WTC11 (cell line): ENCODE measurements at regions not wholly inside any gene's neighbourhood (a gene's known extent, or its start where the extent isn't known, plus 50 kb on each side); places are given as distances from the start of the nearest gene placed in this dataset.

Experiments used
- CREB1 ChIP-seq: sonication (generic); formaldehyde crosslinking; IDR thresholded peaks from 2 replicates; pipeline ENCODE4 v1.8.0; 2023; ENCODE audit warnings: mild to moderate bottlenecking, missing genetic modification reagents
- E2F1 ChIP-seq: sonication (generic); formaldehyde crosslinking; IDR thresholded peaks from 2 replicates; pipeline ENCODE4 v1.8.0; 2022; ENCODE audit warnings: mild to moderate bottlenecking, missing genetic modification reagents
- E2F5 ChIP-seq: sonication (generic); formaldehyde crosslinking; IDR thresholded peaks from 2 replicates; pipeline ENCODE4 v1.8.1; 2022; ENCODE audit warnings: mild to moderate bottlenecking, moderate library complexity, missing genetic modification reagents
- ELF4 ChIP-seq: sonication (generic); formaldehyde crosslinking; IDR thresholded peaks from 2 replicates; pipeline ENCODE4 v1.8.1; 2022; ENCODE audit warnings: low read depth, mild to moderate bottlenecking, moderate library complexity, missing genetic modification reagents
- ESRRA ChIP-seq: sonication (generic); formaldehyde crosslinking; IDR thresholded peaks from 2 replicates; pipeline ENCODE4 v1.8.1; 2022; ENCODE audit warnings: mild to moderate bottlenecking, missing genetic modification reagents, borderline replicate concordance
- FOXP1 ChIP-seq: sonication (generic); formaldehyde crosslinking; IDR thresholded peaks from 2 replicates; pipeline ENCODE4 v1.8.0; 2022; ENCODE audit warnings: missing genetic modification reagents, mild to moderate bottlenecking, moderate library complexity, borderline replicate concordance
- NFYB ChIP-seq: sonication (generic); formaldehyde crosslinking; conservative IDR thresholded peaks from 2 replicates; pipeline ENCODE4 v1.8.0; 2022; ENCODE audit warnings: low read depth, missing genetic modification reagents
- NR2C2 ChIP-seq: sonication (generic); formaldehyde crosslinking; IDR thresholded peaks from 2 replicates; pipeline ENCODE4 v1.8.0; 2022; ENCODE audit warnings: mild to moderate bottlenecking, missing genetic modification reagents
- TF ChIP-seq, protein P1 (sequence below): fragments of 200-600 bp; IDR thresholded peaks from 2 replicates; pipeline ENCODE4 v1.8.0; 2022; ENCODE audit warnings: antibody characterized with exemption
- TF ChIP-seq, protein P2 (sequence below): sonication (generic); formaldehyde crosslinking; IDR thresholded peaks from 2 replicates; pipeline ENCODE4 v1.8.0; 2023; ENCODE audit warnings: missing genetic modification reagents, mild to moderate bottlenecking, borderline replicate concordance
- TF ChIP-seq, protein P3 (sequence below): sonication (generic); formaldehyde crosslinking; IDR thresholded peaks from 2 replicates; pipeline ENCODE4 v1.8.1; 2023; ENCODE audit warnings: mild to moderate bottlenecking, missing genetic modification reagents, moderate library complexity
- TF ChIP-seq, protein P4 (sequence below): sonication (generic); formaldehyde crosslinking; IDR thresholded peaks from 2 replicates; pipeline ENCODE4 v1.8.1; 2022; ENCODE audit warnings: low read depth, missing genetic modification reagents, borderline replicate concordance

GRCh38 chr12:84726780-84727179 is 185.8 kb downstream of the SLC6A15 start:
- no peak for TF ChIP-seq NFYB (CRISPR knock-in tag)
- TF ChIP-seq CREB1 (CRISPR knock-in tag): no peak
- TF ChIP-seq, protein P1, sequence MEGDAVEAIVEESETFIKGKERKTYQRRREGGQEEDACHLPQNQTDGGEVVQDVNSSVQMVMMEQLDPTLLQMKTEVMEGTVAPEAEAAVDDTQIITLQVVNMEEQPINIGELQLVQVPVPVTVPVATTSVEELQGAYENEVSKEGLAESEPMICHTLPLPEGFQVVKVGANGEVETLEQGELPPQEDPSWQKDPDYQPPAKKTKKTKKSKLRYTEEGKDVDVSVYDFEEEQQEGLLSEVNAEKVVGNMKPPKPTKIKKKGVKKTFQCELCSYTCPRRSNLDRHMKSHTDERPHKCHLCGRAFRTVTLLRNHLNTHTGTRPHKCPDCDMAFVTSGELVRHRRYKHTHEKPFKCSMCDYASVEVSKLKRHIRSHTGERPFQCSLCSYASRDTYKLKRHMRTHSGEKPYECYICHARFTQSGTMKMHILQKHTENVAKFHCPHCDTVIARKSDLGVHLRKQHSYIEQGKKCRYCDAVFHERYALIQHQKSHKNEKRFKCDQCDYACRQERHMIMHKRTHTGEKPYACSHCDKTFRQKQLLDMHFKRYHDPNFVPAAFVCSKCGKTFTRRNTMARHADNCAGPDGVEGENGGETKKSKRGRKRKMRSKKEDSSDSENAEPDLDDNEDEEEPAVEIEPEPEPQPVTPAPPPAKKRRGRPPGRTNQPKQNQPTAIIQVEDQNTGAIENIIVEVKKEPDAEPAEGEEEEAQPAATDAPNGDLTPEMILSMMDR: no peak
- TF ChIP-seq FOXP1 (CRISPR knock-in tag): no peak
- TF ChIP-seq NR2C2: no peak
- no peak for TF ChIP-seq E2F5 (CRISPR knock-in tag)
- TF ChIP-seq ESRRA (CRISPR knock-in tag): no peak
- TF ChIP-seq, protein P2, sequence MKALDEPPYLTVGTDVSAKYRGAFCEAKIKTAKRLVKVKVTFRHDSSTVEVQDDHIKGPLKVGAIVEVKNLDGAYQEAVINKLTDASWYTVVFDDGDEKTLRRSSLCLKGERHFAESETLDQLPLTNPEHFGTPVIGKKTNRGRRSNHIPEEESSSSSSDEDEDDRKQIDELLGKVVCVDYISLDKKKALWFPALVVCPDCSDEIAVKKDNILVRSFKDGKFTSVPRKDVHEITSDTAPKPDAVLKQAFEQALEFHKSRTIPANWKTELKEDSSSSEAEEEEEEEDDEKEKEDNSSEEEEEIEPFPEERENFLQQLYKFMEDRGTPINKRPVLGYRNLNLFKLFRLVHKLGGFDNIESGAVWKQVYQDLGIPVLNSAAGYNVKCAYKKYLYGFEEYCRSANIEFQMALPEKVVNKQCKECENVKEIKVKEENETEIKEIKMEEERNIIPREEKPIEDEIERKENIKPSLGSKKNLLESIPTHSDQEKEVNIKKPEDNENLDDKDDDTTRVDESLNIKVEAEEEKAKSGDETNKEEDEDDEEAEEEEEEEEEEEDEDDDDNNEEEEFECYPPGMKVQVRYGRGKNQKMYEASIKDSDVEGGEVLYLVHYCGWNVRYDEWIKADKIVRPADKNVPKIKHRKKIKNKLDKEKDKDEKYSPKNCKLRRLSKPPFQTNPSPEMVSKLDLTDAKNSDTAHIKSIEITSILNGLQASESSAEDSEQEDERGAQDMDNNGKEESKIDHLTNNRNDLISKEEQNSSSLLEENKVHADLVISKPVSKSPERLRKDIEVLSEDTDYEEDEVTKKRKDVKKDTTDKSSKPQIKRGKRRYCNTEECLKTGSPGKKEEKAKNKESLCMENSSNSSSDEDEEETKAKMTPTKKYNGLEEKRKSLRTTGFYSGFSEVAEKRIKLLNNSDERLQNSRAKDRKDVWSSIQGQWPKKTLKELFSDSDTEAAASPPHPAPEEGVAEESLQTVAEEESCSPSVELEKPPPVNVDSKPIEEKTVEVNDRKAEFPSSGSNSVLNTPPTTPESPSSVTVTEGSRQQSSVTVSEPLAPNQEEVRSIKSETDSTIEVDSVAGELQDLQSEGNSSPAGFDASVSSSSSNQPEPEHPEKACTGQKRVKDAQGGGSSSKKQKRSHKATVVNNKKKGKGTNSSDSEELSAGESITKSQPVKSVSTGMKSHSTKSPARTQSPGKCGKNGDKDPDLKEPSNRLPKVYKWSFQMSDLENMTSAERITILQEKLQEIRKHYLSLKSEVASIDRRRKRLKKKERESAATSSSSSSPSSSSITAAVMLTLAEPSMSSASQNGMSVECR (CRISPR knock-in tag): no peak
- TF ChIP-seq ELF4: no peak
- TF ChIP-seq, protein P3, sequence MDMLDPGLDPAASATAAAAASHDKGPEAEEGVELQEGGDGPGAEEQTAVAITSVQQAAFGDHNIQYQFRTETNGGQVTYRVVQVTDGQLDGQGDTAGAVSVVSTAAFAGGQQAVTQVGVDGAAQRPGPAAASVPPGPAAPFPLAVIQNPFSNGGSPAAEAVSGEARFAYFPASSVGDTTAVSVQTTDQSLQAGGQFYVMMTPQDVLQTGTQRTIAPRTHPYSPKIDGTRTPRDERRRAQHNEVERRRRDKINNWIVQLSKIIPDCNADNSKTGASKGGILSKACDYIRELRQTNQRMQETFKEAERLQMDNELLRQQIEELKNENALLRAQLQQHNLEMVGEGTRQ: no peak
- TF ChIP-seq E2F1 (CRISPR knock-in tag): no peak
- TF ChIP-seq, protein P4, sequence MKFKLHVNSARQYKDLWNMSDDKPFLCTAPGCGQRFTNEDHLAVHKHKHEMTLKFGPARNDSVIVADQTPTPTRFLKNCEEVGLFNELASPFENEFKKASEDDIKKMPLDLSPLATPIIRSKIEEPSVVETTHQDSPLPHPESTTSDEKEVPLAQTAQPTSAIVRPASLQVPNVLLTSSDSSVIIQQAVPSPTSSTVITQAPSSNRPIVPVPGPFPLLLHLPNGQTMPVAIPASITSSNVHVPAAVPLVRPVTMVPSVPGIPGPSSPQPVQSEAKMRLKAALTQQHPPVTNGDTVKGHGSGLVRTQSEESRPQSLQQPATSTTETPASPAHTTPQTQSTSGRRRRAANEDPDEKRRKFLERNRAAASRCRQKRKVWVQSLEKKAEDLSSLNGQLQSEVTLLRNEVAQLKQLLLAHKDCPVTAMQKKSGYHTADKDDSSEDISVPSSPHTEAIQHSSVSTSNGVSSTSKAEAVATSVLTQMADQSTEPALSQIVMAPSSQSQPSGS: no peak
